22Rv1 (cell line): ENCODE measurements at regions not wholly inside any gene's neighbourhood (a gene's known extent, or its start where the extent isn't known, plus 50 kb on each side); places are given as distances from the start of the nearest gene placed in this dataset.

ENCODE experiments used
- H3K27ac ChIP-seq: fragments of 450-650 bp; 2 replicates; pipeline ENCODE4 v1.5.1; 2017
- CTCF ChIP-seq: fragments of 450-650 bp; IDR thresholded peaks from 2 replicates; pipeline ENCODE4 v1.5.1; 2017; ENCODE audit warnings: mild to moderate bottlenecking
- ZFX ChIP-seq: fragments of 450-650 bp; IDR thresholded peaks from 2 replicates; pipeline ENCODE4 v1.6.1; 2017; ENCODE audit warnings: antibody characterized with exemption, borderline replicate concordance

GRCh38 chr16:72657164-72657563 is 390.8 kb downstream of the ZFHX3 start:
- TF ChIP-seq CTCF (no peak), ZFX (no peak)
- H3K27ac ChIP-seq = no peak overlapping the region

- H3K27ac ChIP-seq = no peak overlapping the region
- TF ChIP-seq ZFX (no peak), CTCF (no peak)
Observed at GRCh38 chr16:72654535-72654934, 393.4 kb downstream of the ZFHX3 start.

GRCh38 chr16:72649254-72649944 is 398.5 kb downstream of the ZFHX3 start:
- TF ChIP-seq CTCF (no peak), ZFX (no peak)
- H3K27ac ChIP-seq = no peak overlapping the region

- no peak overlapping the region for H3K27ac ChIP-seq
Observed at GRCh38 chr16:72646615-72647014, 401.3 kb downstream of the ZFHX3 start.

GRCh38 chr16:72645538-72645937 is 402.4 kb downstream of the ZFHX3 start:
- TF ChIP-seq ZFX (no peak), CTCF (no peak)
- peak overlapping the region; percentile 52 for H3K27ac ChIP-seq

More at GRCh38 chr16:72646615-72647014, 401.3 kb downstream of the ZFHX3 start:
- TF ChIP-seq CTCF = no peak
- TF ChIP-seq ZFX = no peak

GRCh38 chr16:72644911-72645310 is 403.0 kb downstream of the ZFHX3 start:
- H3K27ac ChIP-seq = peak overlapping the region; percentile 52
- TF ChIP-seq ZFX (no peak), CTCF (no peak)

GRCh38 chr16:72639494-72639893 is 408.4 kb downstream of the ZFHX3 start:
- H3K27ac ChIP-seq = no peak overlapping the region
- TF ChIP-seq ZFX (no peak), CTCF (no peak)
